HG03039 (cell line): ENCODE measurements at regions not wholly inside any gene's neighbourhood (a gene's known extent, or its start where the extent isn't known, plus 50 kb on each side); places are given as distances from the start of the nearest gene placed in this dataset.
"Not testable (repeated sequence)": the region's sequence is repeated elsewhere in the genome, so short reads cannot be mapped to it uniquely, and the experiment has no call there.

ENCODE experiments used
- ATAC-seq: cut with Tn5 transposase; IDR thresholded peaks from one replicate; pipeline ENCODE4 v1.9.1; 2021; ENCODE audit warnings: mild to moderate bottlenecking, moderate library complexity; ENCODE audit not compliant: unreplicated experiment

GRCh38 chr13:50225193-50226155 is 210.2 kb downstream of the KCNRG start:
- ATAC-seq, result no peak

- no peak for ATAC-seq
Measured at GRCh38 chr13:50226515-50227155, 211.4 kb downstream of the KCNRG start.

GRCh38 chr13:50227361-50227760 is 212.1 kb downstream of the KCNRG start:
- no peak for ATAC-seq

- no peak for ATAC-seq
Measured at GRCh38 chr13:50228527-50228926, 213.3 kb downstream of the KCNRG start.

GRCh38 chr13:50229960-50230661 is 214.9 kb downstream of the KCNRG start:
- ATAC-seq, result no peak

- ATAC-seq, result no peak
Measured at GRCh38 chr13:50230662-50230978, 215.4 kb downstream of the KCNRG start.

- ATAC-seq, result not testable (repeated sequence)
Measured at GRCh38 chr13:50233574-50233973, 218.3 kb downstream of the KCNRG start.

- no peak for ATAC-seq
Measured at GRCh38 chr13:50235604-50236342, 220.5 kb downstream of the KCNRG start.

- peak; percentile 86 for ATAC-seq
Measured at GRCh38 chr13:50236898-50237318, 221.7 kb downstream of the KCNRG start.

GRCh38 chr13:50238922-50239321 is 223.7 kb downstream of the KCNRG start:
- ATAC-seq, result no peak

- ATAC-seq, result no peak
Measured at GRCh38 chr13:50241479-50241878, 226.2 kb downstream of the KCNRG start.

- ATAC-seq, result no peak
Measured at GRCh38 chr13:50243931-50244330, 228.7 kb downstream of the KCNRG start.

- ATAC-seq, result no peak
Measured at GRCh38 chr13:50244355-50244712, 229.1 kb downstream of the KCNRG start.

GRCh38 chr13:50244713-50245574 is 229.7 kb downstream of the KCNRG start:
- ATAC-seq, result peak; percentile 90

- no peak for ATAC-seq
Measured at GRCh38 chr13:50247223-50247622, 232.0 kb downstream of the KCNRG start.

GRCh38 chr13:50248516-50249143 is 233.4 kb downstream of the KCNRG start:
- no peak for ATAC-seq

- ATAC-seq, result no peak
Measured at GRCh38 chr13:50249144-50249521, 233.9 kb downstream of the KCNRG start.

GRCh38 chr13:50250401-50250800 is 235.2 kb downstream of the KCNRG start:
- ATAC-seq, result no peak

GRCh38 chr13:50255639-50256038 is 240.4 kb downstream of the KCNRG start:
- ATAC-seq, result no peak
